ENCODE measurements at regions not wholly inside any gene's neighbourhood (a gene's known extent, or its start where the extent isn't known, plus 50 kb on each side); places are given as distances from the start of the nearest gene placed in this dataset.
A peak's percentile ranks its signal among the peaks of the same experiment; 100 is the strongest.

- DNase-seq (peak in 1 of 5 donors; percentile 69), FAIRE-seq (no peak)
- Histone ChIP-seq H3K27me3 (ENCODE audit: control insufficient read depth, insufficient read depth, low read length) (no peaks in the 10 kb centered on the region), H3K27ac (ENCODE audit: low read depth in 2 of 2, low read length in 2 of 2) (no peak overlapping the region), H3K4me3 (ENCODE audit: low read length in 3 of 3) (no peak overlapping the region), H3K4me1 (ENCODE audit: control insufficient read depth in 2 of 3, insufficient read depth in 2 of 3, low read depth in 1 of 3, low read length in 3 of 3) (peaks cover 0 to 2% (median under 1%) of the 10 kb centered on the region in 3 donors), H3K9me3 (ENCODE audit: control insufficient read depth in 2 of 3, insufficient read depth in 1 of 3, low read length in 3 of 3) (no peaks in the 10 kb centered on the region), H3K36me3 (ENCODE audit: control insufficient read depth in 2 of 3, insufficient read depth in 3 of 3, low read length in 3 of 3) (no peaks in the 10 kb centered on the region), H3K9ac (ENCODE audit: low read length in 3 of 3) (no peak overlapping the region)
- intact Hi-C loops (cut with DNase I): no loop called here
- no peak for TF ChIP-seq CTCF (IDR thresholded peaks at IDR 0.05; ENCODE audit: borderline replicate concordance, extremely low read depth, insufficient read depth)
Observed at GRCh38 chr6:119440953-119441352, 91.4 kb upstream of the MAN1A1 start.

DNA sequence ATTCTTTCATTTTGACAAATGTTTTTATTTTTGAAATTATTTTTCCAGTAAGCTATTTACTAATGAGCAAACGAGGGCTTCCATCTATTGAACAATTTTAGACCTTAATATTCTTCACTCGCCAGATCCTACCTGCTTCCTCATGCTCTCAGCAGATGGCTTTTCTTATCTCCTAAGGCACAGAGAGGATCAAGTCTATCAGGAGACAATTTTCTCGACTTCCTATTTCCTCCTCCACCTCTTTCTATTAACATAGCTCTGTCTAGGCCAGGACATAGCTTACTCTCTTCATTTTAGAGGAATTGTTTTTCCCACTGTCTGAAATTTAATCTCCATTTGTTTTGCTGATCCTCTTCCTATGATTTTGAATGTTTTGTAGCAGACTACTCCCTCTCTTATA is 87.0 kb upstream of the MAN1A1 start:
- Histone ChIP-seq H3K36me3 (ENCODE audit: control insufficient read depth in 2 of 3, insufficient read depth in 3 of 3, low read length in 3 of 3) (no peaks in the 10 kb centered on the region), H3K4me1 (ENCODE audit: control insufficient read depth in 2 of 3, insufficient read depth in 2 of 3, low read depth in 1 of 3, low read length in 3 of 3) (no peaks in the 10 kb centered on the region), H3K27ac (ENCODE audit: low read depth in 2 of 2, low read length in 2 of 2) (no peak overlapping the region), H3K9me3 (ENCODE audit: control insufficient read depth in 2 of 3, insufficient read depth in 1 of 3, low read length in 3 of 3) (no peaks in the 10 kb centered on the region), H3K9ac (ENCODE audit: low read length in 3 of 3) (no peak overlapping the region), H3K4me3 (ENCODE audit: low read length in 3 of 3) (no peak overlapping the region), H3K27me3 (ENCODE audit: control insufficient read depth, insufficient read depth, low read length) (no peaks in the 10 kb centered on the region)
- intact Hi-C loops (cut with DNase I): no loop called here
- FAIRE-seq (no peak), DNase-seq (no peak)
- no peak for TF ChIP-seq CTCF (IDR thresholded peaks at IDR 0.05; ENCODE audit: borderline replicate concordance, extremely low read depth, insufficient read depth)

DNA sequence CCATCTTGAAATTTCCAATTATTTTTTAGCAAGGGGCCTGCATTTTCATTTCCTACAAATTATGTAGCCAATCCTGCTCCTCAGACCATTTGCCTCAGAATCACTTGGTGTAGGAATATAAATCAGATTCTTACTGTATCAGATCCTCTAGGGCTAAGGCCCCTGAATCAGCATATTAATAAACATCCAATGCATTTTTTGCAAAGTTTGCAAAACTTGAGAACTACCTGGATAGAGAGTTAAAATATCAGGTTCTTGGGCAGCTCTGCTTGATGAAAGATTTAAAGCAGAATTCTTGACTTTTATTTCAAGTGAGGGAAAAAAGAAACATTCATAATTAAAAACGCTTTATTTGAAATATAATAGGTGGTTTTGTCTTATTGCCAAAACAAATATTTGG is 82.2 kb upstream of the MAN1A1 start:
- DNase-seq (no peak), FAIRE-seq (no peak)
- Histone ChIP-seq H3K4me1 (ENCODE audit: control insufficient read depth in 2 of 3, insufficient read depth in 2 of 3, low read depth in 1 of 3, low read length in 3 of 3) (no peaks in the 10 kb centered on the region), H3K4me3 (ENCODE audit: low read length in 3 of 3) (no peak overlapping the region), H3K9me3 (ENCODE audit: control insufficient read depth in 2 of 3, insufficient read depth in 1 of 3, low read length in 3 of 3) (no peaks in the 10 kb centered on the region), H3K27ac (ENCODE audit: low read depth in 2 of 2, low read length in 2 of 2) (no peak overlapping the region), H3K27me3 (ENCODE audit: control insufficient read depth, insufficient read depth, low read length) (no peaks in the 10 kb centered on the region), H3K36me3 (ENCODE audit: control insufficient read depth in 2 of 3, insufficient read depth in 3 of 3, low read length in 3 of 3) (no peaks in the 10 kb centered on the region), H3K9ac (ENCODE audit: low read length in 3 of 3) (no peak overlapping the region)
- intact Hi-C loops (cut with DNase I): no loop called here
- no peak for TF ChIP-seq CTCF (IDR thresholded peaks at IDR 0.05; ENCODE audit: borderline replicate concordance, extremely low read depth, insufficient read depth)

- intact Hi-C loops (cut with DNase I): no loop called here
- H3K9ac ChIP-seq (ENCODE audit: low read length in 3 of 3): no peak overlapping the region
- FAIRE-seq: no peak
Observed at GRCh38 chr6:119430805-119431204, 81.2 kb upstream of the MAN1A1 start.

More at GRCh38 chr6:119430805-119431204, 81.2 kb upstream of the MAN1A1 start:
- no peak for TF ChIP-seq CTCF (IDR thresholded peaks at IDR 0.05; ENCODE audit: borderline replicate concordance, extremely low read depth, insufficient read depth)
- no peaks in the 10 kb centered on the region for H3K36me3 ChIP-seq (ENCODE audit: control insufficient read depth in 2 of 3, insufficient read depth in 3 of 3, low read length in 3 of 3)
- DNase-seq: no peak
- no peaks in the 10 kb centered on the region for H3K4me1 ChIP-seq (ENCODE audit: control insufficient read depth in 2 of 3, insufficient read depth in 2 of 3, low read depth in 1 of 3, low read length in 3 of 3)
- no peaks in the 10 kb centered on the region for H3K9me3 ChIP-seq (ENCODE audit: control insufficient read depth in 2 of 3, insufficient read depth in 1 of 3, low read length in 3 of 3)
- no peaks in the 10 kb centered on the region for H3K27me3 ChIP-seq (ENCODE audit: control insufficient read depth, insufficient read depth, low read length)
- no peak overlapping the region for H3K27ac ChIP-seq (ENCODE audit: low read depth in 2 of 2, low read length in 2 of 2)
- no peak overlapping the region for H3K4me3 ChIP-seq (ENCODE audit: low read length in 3 of 3)

Data from kidney (tissue), 13 donors.